Psoas muscle (tissue), 7 donors: ENCODE measurements at regions not wholly inside any gene's neighbourhood (a gene's known extent, or its start where the extent isn't known, plus 50 kb on each side); places are given as distances from the start of the nearest gene placed in this dataset.
"Not testable (repeated sequence)": the region's sequence is repeated elsewhere in the genome, so short reads cannot be mapped to it uniquely, and the experiment has no call there.

Experiments used
- ATAC-seq, 4 donors: fragments of 200-7000 bp; cut with Tn5 transposase; one replicate each; pipeline ENCODE4 v1.9.1; 2020; ENCODE audit warnings: moderate library complexity in 3 of 4, mild to moderate bottlenecking in 2 of 4
- DNase-seq, 2 donors: peaks; one replicate each; pipeline ENCODE4 v3.0.0-alpha.2; 2020
- H3K27ac ChIP-seq: fragments of 200-600 bp; one replicate; pipeline ENCODE4 v1.8.0; 2022
- H3K27me3 ChIP-seq, 3 donors: fragments of 200-600 bp in 1 of 3; one replicate each; pipeline versions ENCODE4 v1.6.1 to v1.8.0; 2013 to 2022; ENCODE audit warnings: low read length in 2 of 3, mild to moderate bottlenecking in 2 of 3, moderate library complexity in 1 of 3; ENCODE audit not compliant: insufficient read depth in 3 of 3
- H3K36me3 ChIP-seq, 2 donors: fragments of 200-600 bp in 1 of 2; one replicate each; pipeline versions ENCODE4 v1.6.1 to v1.8.0; 2013 to 2022; ENCODE audit warnings: low read depth in 1 of 2, mild to moderate bottlenecking in 1 of 2, moderate library complexity in 1 of 2; ENCODE audit not compliant: insufficient read depth in 1 of 2
- H3K4me1 ChIP-seq: fragments of 200-600 bp; one replicate; pipeline ENCODE4 v1.8.0; 2022
- H3K4me3 ChIP-seq: fragments of 200-600 bp; one replicate; pipeline ENCODE4 v1.8.0; 2022; ENCODE audit warnings: mild to moderate bottlenecking
- H3K9me3 ChIP-seq: fragments of 200-600 bp; one replicate; pipeline ENCODE4 v1.8.0; 2022
- WGBS, 3 donors: extraction: QIAGEN DNeasy Blood & Tissue Kit; methylation state at CpG; one replicate each; pipeline versions ENCODE4 v1.1.6 to v1.1.7; 2013; 5-methylcytosine and 5-hydroxymethylcytosine counted together
- intact Hi-C, 2 donors: fragments of 100-400 bp; cut with DNase I; formaldehyde crosslinking; loops; one replicate each; pipeline versions ENCODE4 v1.11.0 to v1.14.2; 2022
- TF ChIP-seq, protein P1 (sequence below): fragments of 200-600 bp; IDR thresholded peaks from one replicate; pipeline ENCODE4 v1.8.0; 2022; ENCODE audit warnings: antibody characterized with exemption
- donor health status: healthy with polysubstance abuse.
- donor health status: DM: no; HTN: no; CAD: no; lungs with moderate emphysema.
- donor health status: Bipolar disorder and iron deficiency.
- donor health status: healthy.
- donor health status: DM: yes; HTN: yes; CAD: no.
- donor health status: DM: no; HTN: no; CAD: no.
- donor health status: DM: yes; HTN: yes; CAD: no.

- no peaks in the 10 kb centered on the region for H3K9me3 ChIP-seq
- no peaks in the 10 kb centered on the region for H3K36me3 ChIP-seq
- ATAC-seq: peak; percentile 73 to 81 (median 78)
- peaks cover 0 to 6% (median 0%) of the 10 kb centered on the region in 3 donors for H3K27me3 ChIP-seq
- WGBS, 3 donors: 6 to 9% (median 8%) methylated on average over 5 of the region's 5 CpGs
- H3K27ac ChIP-seq: no peak overlapping the region
- no peak for DNase-seq
- TF ChIP-seq, protein P1, sequence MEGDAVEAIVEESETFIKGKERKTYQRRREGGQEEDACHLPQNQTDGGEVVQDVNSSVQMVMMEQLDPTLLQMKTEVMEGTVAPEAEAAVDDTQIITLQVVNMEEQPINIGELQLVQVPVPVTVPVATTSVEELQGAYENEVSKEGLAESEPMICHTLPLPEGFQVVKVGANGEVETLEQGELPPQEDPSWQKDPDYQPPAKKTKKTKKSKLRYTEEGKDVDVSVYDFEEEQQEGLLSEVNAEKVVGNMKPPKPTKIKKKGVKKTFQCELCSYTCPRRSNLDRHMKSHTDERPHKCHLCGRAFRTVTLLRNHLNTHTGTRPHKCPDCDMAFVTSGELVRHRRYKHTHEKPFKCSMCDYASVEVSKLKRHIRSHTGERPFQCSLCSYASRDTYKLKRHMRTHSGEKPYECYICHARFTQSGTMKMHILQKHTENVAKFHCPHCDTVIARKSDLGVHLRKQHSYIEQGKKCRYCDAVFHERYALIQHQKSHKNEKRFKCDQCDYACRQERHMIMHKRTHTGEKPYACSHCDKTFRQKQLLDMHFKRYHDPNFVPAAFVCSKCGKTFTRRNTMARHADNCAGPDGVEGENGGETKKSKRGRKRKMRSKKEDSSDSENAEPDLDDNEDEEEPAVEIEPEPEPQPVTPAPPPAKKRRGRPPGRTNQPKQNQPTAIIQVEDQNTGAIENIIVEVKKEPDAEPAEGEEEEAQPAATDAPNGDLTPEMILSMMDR: peak; percentile 74
- intact Hi-C loops: loop anchor here in 1 of 2 donors (5.0 kb wide), 1 partner anchor 619 kb away; no protein-coding TSS in a partner anchor
- H3K4me3 ChIP-seq: no peak overlapping the region
- no peaks in the 10 kb centered on the region for H3K4me1 ChIP-seq
Observed at GRCh38 chr6:27795697-27796494, 116.3 kb downstream of the OR2B2 start.

DNA sequence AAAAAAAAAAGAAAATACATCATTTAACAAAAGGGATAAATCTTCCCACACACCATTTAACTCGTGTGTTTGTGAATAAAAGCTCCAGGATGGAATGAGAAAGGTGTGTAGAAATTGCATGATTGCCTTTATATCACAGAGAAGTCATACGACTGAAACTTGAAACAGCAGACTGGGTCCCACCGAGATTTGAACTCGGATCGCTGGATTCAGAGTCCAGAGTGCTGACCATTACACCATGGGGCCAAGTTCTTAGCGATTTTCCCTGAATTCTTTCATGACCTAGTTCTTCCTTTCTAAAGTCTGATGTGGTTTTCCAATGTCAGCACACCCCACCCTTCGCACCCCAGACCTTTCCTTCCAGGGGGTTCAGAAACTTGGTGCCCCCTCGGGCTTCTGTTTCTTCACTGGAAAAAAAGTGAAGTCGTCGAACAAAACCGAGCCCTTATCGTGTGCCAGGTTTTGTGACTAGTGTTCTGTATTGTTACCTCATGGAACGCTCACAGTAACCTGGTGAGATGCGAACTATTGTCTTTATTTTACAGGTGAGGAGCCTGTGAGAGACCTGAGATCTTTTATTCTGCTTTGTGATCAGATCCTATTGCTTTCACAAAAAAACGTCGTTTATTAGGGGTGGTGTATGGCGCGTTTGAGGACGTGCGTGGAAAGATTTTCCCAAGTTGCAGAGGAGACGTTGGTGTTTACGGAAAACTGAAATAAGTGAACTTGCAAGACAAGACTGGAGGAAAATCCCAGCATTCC, 120.8 kb downstream of the OR2B2 start:
- no peak overlapping the region for H3K27ac ChIP-seq
- peak overlapping the region; percentile 65 for H3K4me3 ChIP-seq
- H3K9me3 ChIP-seq: no peaks in the 10 kb centered on the region
- ATAC-seq (peak; percentile 37 to 59 (median 50)), DNase-seq (peak; percentile 46 to 57)
- intact Hi-C loops: no loop called here
- peaks cover 0 to 34% (median 0%) of the 10 kb centered on the region in 3 donors for H3K27me3 ChIP-seq
- H3K4me1 ChIP-seq: no peaks in the 10 kb centered on the region
- no peaks in the 10 kb centered on the region for H3K36me3 ChIP-seq
- 2% methylated on average over 22 of the region's 22 CpGs for WGBS, 3 donors
- TF ChIP-seq, protein P1: no peak

DNA sequence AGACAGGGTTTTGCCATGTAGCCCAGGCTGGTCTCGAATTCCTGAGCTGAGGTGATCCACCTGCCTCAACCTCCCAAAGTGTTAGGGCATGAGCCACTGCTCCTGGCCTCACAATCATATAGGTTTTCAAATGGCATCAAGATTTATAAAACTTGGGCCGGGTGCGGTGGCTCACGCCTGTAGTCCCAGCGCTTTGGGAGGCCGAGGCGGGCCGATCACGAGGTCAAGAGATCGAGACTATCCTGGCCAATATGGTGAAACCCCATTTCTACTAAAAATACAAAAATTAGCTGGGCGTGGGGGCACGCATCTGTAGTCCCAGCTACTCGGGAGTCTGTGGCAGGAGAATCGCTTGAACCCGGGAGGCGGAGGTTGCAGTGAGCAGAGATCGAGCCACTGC, 123.8 kb downstream of the OR2B2 start:
- H3K27ac ChIP-seq: not testable (repeated sequence)

GRCh38 chr6:27786048-27786447, 126.1 kb downstream of the OR2B2 start:
- H3K27me3 ChIP-seq: peaks cover 0 to 44% (median 0%) of the 10 kb centered on the region in 3 donors

More for the DNA sequence above, 123.8 kb downstream of the OR2B2 start:
- H3K4me1 ChIP-seq, H3K4me3 ChIP-seq, intact Hi-C loops, H3K9me3 ChIP-seq, DNase-seq, ATAC-seq, H3K36me3 ChIP-seq: not testable (repeated sequence)
- WGBS, 3 donors: 95% methylated on average over 17 of the region's 17 CpGs
- H3K27me3 ChIP-seq: peaks cover 0 to 44% (median 0%) of the 10 kb centered on the region in 3 donors

More at GRCh38 chr6:27786048-27786447, 126.1 kb downstream of the OR2B2 start:
- intact Hi-C loops: no loop called here
- WGBS, 3 donors: 19 to 40% (median 26%) methylated on average over 1 of the region's 1 CpG
- no peaks in the 10 kb centered on the region for H3K36me3 ChIP-seq
- ATAC-seq (no peak), DNase-seq (no peak)
- no peaks in the 10 kb centered on the region for H3K9me3 ChIP-seq
- no peak overlapping the region for H3K4me3 ChIP-seq
- TF ChIP-seq, protein P1: no peak
- H3K4me1 ChIP-seq: no peaks in the 10 kb centered on the region
- no peak overlapping the region for H3K27ac ChIP-seq
